H1 (cell line): ENCODE measurements at regions not wholly inside any gene's neighbourhood (a gene's known extent, or its start where the extent isn't known, plus 50 kb on each side); places are given as distances from the start of the nearest gene placed in this dataset.

Experiments used
- CTCF ChIA-PET: fragments of 300-600 bp; sonication (Branson Sonifier 250); formaldehyde crosslinking; loops from one replicate; lab custom pipeline; 2021; ENCODE audit not compliant: partially characterized antibody; lab: Charles Lee
- POLR2A ChIA-PET: fragments of 300-600 bp; sonication (Branson Sonifier 250); formaldehyde crosslinking; loops from one replicate; lab custom pipeline; 2021; ENCODE audit warnings: inconsistent platforms; ENCODE audit not compliant: partially characterized antibody; lab: Charles Lee
- DNase-seq, 2 experiments: peaks; one replicate each; pipeline versions ENCODE4 v3.0.0 to v3.0.0-alpha.2; 2010 to 2022; ENCODE audit warnings: low spot score in 2 of 2, low read depth in 1 of 2, mixed read lengths in 1 of 2
- FAIRE-seq: peaks from 2 replicates; lab custom pipeline; 2011; peaks lifted over from hg19 to GRCh38; lab: Jason Lieb, UNC
- H2AFZ ChIP-seq: 2 replicates; pipeline ENCODE4 v1.8.1; 2012; ENCODE audit warnings: low read length, inconsistent platforms
- H2AK5ac ChIP-seq: 2 replicates; pipeline ENCODE4 v1.6.1; 2013; ENCODE audit warnings: low read depth, low read length
- H2BK120ac ChIP-seq: replicated peaks from 2 replicates; pipeline ENCODE3; 2013; ENCODE audit warnings: low read depth, low read length, inconsistent platforms
- H2BK12ac ChIP-seq: 2 replicates; pipeline ENCODE4 v1.6.1; 2013; ENCODE audit warnings: low read depth, low read length
- H2BK15ac ChIP-seq: 2 replicates; pipeline ENCODE4 v1.6.1; 2013; ENCODE audit warnings: low read length
- H2BK20ac ChIP-seq: 2 replicates; pipeline ENCODE4 v1.6.1; 2013; ENCODE audit warnings: low read length
- H2BK5ac ChIP-seq: 2 replicates; pipeline ENCODE4 v1.6.1; 2013; ENCODE audit warnings: low read depth, low read length
- H3K14ac ChIP-seq: 2 replicates; pipeline ENCODE4 v1.6.1; 2013; ENCODE audit warnings: inconsistent platforms; ENCODE audit not compliant: insufficient read length
- H3K18ac ChIP-seq: 2 replicates; pipeline ENCODE4 v1.6.1; 2013; ENCODE audit warnings: low read length; ENCODE audit errors: extremely low read depth
- H3K23ac ChIP-seq: 2 replicates; pipeline ENCODE4 v1.6.1; 2013; ENCODE audit warnings: inconsistent platforms; ENCODE audit not compliant: insufficient read length
- H3K23me2 ChIP-seq: 2 replicates; pipeline ENCODE4 v1.6.1; 2013; ENCODE audit warnings: low read depth, low read length
- H3K27ac ChIP-seq: 2 replicates; pipeline ENCODE4 v1.6.1; 2011; ENCODE audit warnings: low read depth, low read length, inconsistent platforms
- H3K27me3 ChIP-seq, 4 experiments: replicated peaks in 1 of 4; 1 replicate in 1 of 4; 2 replicates in 3 of 4; pipeline versions ENCODE4 v1.6.1 to v1.8.1; 2011 to 2013; ENCODE audit warnings: low read length in 3 of 4, mild to moderate bottlenecking in 3 of 4, inconsistent platforms in 2 of 4, mixed read lengths in 2 of 4, moderate library complexity in 1 of 4; ENCODE audit not compliant: control insufficient read depth in 3 of 4, insufficient read depth in 3 of 4; ENCODE audit errors: extremely low read depth in 1 of 4
- H3K36me3 ChIP-seq, 4 experiments: 2 replicates each; pipeline versions ENCODE4 v1.6.1 to v1.8.1; 2011 to 2013; ENCODE audit warnings: mild to moderate bottlenecking in 4 of 4, low read length in 3 of 4, moderate library complexity in 2 of 4, control low read depth in 1 of 4, inconsistent platforms in 1 of 4; ENCODE audit not compliant: insufficient read depth in 4 of 4, control insufficient read depth in 2 of 4
- H3K4ac ChIP-seq: replicated peaks from 2 replicates; pipeline ENCODE3; 2013; ENCODE audit warnings: low read length, low read depth, mixed read lengths, inconsistent platforms; ENCODE audit not compliant: insufficient read length
- H3K4me1 ChIP-seq, 4 experiments: replicated peaks in 1 of 4; 1 replicate in 1 of 4; 2 replicates in 3 of 4; pipeline versions ENCODE4 v1.6.1 to v1.8.1; 2011 to 2013; ENCODE audit warnings: low read length in 3 of 4, inconsistent platforms in 2 of 4, mixed read lengths in 1 of 4; ENCODE audit not compliant: insufficient read depth in 4 of 4, control insufficient read depth in 3 of 4
- H3K4me2 ChIP-seq, 2 experiments: 2 replicates each; pipeline versions ENCODE4 v1.6.1 to v1.8.1; 2011 to 2013; ENCODE audit warnings: low read depth in 2 of 2, low read length in 2 of 2, control low read depth in 1 of 2, inconsistent platforms in 1 of 2, mild to moderate bottlenecking in 1 of 2; ENCODE audit not compliant: insufficient read depth in 1 of 2
- H3K4me3 ChIP-seq, 4 experiments: fragments of 200-600, 300-600 bp in 1 of 4; sonication (generic), shearing (Covaris generic), sonication (Bioruptor Twin) in 1 of 4; 2 replicates each; pipeline versions ENCODE4 v1.5.1 to v1.8.1; 2011 to 2016; ENCODE audit warnings: low read length in 4 of 4, low read depth in 3 of 4, control low read depth in 2 of 4, inconsistent platforms in 2 of 4, mild to moderate bottlenecking in 2 of 4, mixed read lengths in 1 of 4, moderate library complexity in 1 of 4; ENCODE audit not compliant: insufficient read depth in 2 of 4; ENCODE audit errors: extremely low read depth in 1 of 4
- H3K56ac ChIP-seq: replicated peaks from 2 replicates; pipeline ENCODE3; 2013; ENCODE audit warnings: low read depth, mild to moderate bottlenecking, mixed read lengths, low read length, inconsistent platforms; ENCODE audit not compliant: insufficient read length
- H3K79me1 ChIP-seq: 2 replicates; pipeline ENCODE4 v1.6.1; 2013; ENCODE audit warnings: low read depth, low read length, control low read depth
- H3K79me2 ChIP-seq, 2 experiments: 2 replicates each; pipeline versions ENCODE4 v1.6.1 to v1.8.1; 2012 to 2013; ENCODE audit warnings: low read length in 2 of 2, mild to moderate bottlenecking in 2 of 2, inconsistent platforms in 1 of 2; ENCODE audit not compliant: insufficient read depth in 2 of 2, control insufficient read depth in 1 of 2
- H3K9ac ChIP-seq, 4 experiments: replicated peaks in 1 of 4; 1 replicate in 1 of 4; 2 replicates in 3 of 4; pipeline versions ENCODE4 v1.6.1 to v1.8.1; 2011 to 2013; ENCODE audit warnings: low read depth in 3 of 4, low read length in 3 of 4, control low read depth in 2 of 4, mild to moderate bottlenecking in 2 of 4, moderate library complexity in 2 of 4, inconsistent platforms in 1 of 4; ENCODE audit errors: extremely low read depth in 1 of 4
- H3K9me3 ChIP-seq, 2 experiments: 2 replicates each; pipeline versions ENCODE4 v1.6.1 to v1.8.1; 2012 to 2013; ENCODE audit warnings: mild to moderate bottlenecking in 2 of 2, moderate library complexity in 2 of 2, control low read depth in 1 of 2, inconsistent platforms in 1 of 2, low read depth in 1 of 2, low read length in 1 of 2, mixed read lengths in 1 of 2; ENCODE audit not compliant: insufficient read depth in 2 of 2
- H4K20me1 ChIP-seq, 2 experiments: replicated peaks in 1 of 2; 2 replicates each; pipeline versions ENCODE3 to v1.8.1; 2011 to 2013; ENCODE audit warnings: inconsistent platforms in 2 of 2, low read length in 2 of 2, mild to moderate bottlenecking in 1 of 2; ENCODE audit not compliant: insufficient read depth in 2 of 2, control insufficient read depth in 1 of 2
- H4K5ac ChIP-seq: 2 replicates; pipeline ENCODE4 v1.6.1; 2013; ENCODE audit warnings: low read length, low read depth, mixed read lengths, inconsistent platforms; ENCODE audit not compliant: insufficient read length
- H4K8ac ChIP-seq: 2 replicates; pipeline ENCODE4 v1.8.0; 2013; ENCODE audit warnings: mild to moderate bottlenecking, moderate library complexity, low read length, inconsistent platforms; ENCODE audit not compliant: insufficient read depth; ENCODE audit errors: extremely low read depth
- H4K91ac ChIP-seq: replicated peaks from 2 replicates; pipeline ENCODE3; 2013; ENCODE audit warnings: low read length, mixed read lengths, inconsistent platforms; ENCODE audit not compliant: insufficient read length
- BCL11A ChIP-seq, 2 experiments: IDR thresholded peaks; one replicate each; pipeline ENCODE4 v1.6.1; 2011; ENCODE audit warnings: low read depth in 2 of 2, low read length in 2 of 2, mild to moderate bottlenecking in 2 of 2
- BRCA1 ChIP-seq: IDR thresholded peaks from 2 replicates; pipeline ENCODE4 v1.6.1; 2012; ENCODE audit warnings: low read depth, low read length, improper control_type of control experiment
- CBX8 ChIP-seq: fragments of 300-800, 300-1000 bp; sonication (generic); IDR thresholded peaks from 2 replicates; pipeline ENCODE4 v1.7.1; 2016; ENCODE audit warnings: low read depth, low read length, borderline replicate concordance
- KDM5A ChIP-seq: fragments of 200-600 bp; IDR thresholded peaks from 2 replicates; pipeline ENCODE4 v1.7.1; 2012; ENCODE audit warnings: mild to moderate bottlenecking, low read length, inconsistent platforms, mixed read lengths
- POLR2AphosphoS5 ChIP-seq: IDR thresholded peaks from 2 replicates; pipeline ENCODE4 v1.6.1; 2011; ENCODE audit warnings: low read depth, low read length
- RXRA ChIP-seq: IDR thresholded peaks from 2 replicates; pipeline ENCODE4 v1.6.1; 2011; ENCODE audit warnings: low read depth, mild to moderate bottlenecking, low read length, moderate library complexity; ENCODE audit not compliant: insufficient read depth
- TAF1 ChIP-seq: IDR thresholded peaks from 2 replicates; pipeline ENCODE4 v1.6.1; 2011; ENCODE audit warnings: mild to moderate bottlenecking, low read depth, low read length
- TAF7 ChIP-seq: optimal IDR thresholded peaks from 2 replicates; pipeline ENCODE3; 2011; ENCODE audit warnings: low read depth, mild to moderate bottlenecking, inconsistent platforms, low read length, moderate library complexity, borderline replicate concordance
- TCF12 ChIP-seq: IDR thresholded peaks from 2 replicates; pipeline ENCODE4 v1.6.1; 2011; ENCODE audit warnings: low read depth, mild to moderate bottlenecking, low read length
- WGBS, 2 experiments: shearing (Covaris generic) in 1 of 2; methylation state at CpG; one replicate each; pipeline versions ENCODE4 v1.1.6 to v1.1.7; 2013 to 2015; ENCODE audit warnings: low lambda C conversion rate in 2 of 2, mixed read lengths in 2 of 2, inconsistent platforms in 1 of 2, low coverage in 1 of 2, missing lambda C conversion rate in 1 of 2; ENCODE audit not compliant: insufficient replicate concordance in 2 of 2, insufficient coverage in 1 of 2, insufficient read length in 1 of 2; ENCODE audit errors: extremely low coverage in 1 of 2, missing lambda C conversion rate in 1 of 2; 5-methylcytosine and 5-hydroxymethylcytosine counted together
- TF ChIP-seq, protein P1 (sequence below): IDR thresholded peaks from 2 replicates; pipeline ENCODE4 v1.6.1; 2012; ENCODE audit warnings: low read length, inconsistent platforms
- TF ChIP-seq, protein P2 (sequence below): IDR thresholded peaks from 2 replicates; pipeline ENCODE4 v1.6.1; 2012; ENCODE audit warnings: inconsistent platforms

DNA sequence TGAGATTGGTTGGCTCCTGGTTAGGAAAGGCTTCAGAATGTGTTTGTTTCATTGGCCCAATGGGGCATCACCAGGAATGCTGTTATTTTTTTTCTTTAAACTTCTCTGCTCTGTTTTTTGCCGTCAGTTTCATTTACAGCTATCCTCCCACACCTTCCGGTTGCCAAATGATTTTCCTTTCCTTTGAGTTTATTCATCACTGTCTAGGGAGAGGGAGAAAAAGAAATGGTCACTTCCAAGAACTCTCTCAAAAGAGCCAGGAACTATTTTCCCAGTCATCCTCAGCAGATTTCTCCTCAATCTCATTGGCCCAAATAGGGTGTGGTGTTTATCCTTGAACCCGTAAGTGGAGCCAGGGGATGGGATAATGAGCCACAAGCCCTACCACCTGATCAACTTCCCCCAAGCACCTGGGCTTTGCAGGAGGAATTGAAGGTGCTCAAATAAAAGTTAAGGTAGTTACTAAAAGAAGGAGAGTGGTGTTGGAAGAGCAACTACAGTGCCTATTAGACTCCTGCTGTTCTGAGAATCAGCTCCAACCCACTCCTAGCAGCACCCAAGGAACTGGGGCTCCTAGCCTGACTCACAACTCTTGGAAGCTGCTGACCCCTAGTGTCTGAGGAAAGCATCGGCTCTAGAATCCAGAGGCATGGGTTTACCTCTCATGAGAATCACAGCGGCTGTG lies 183.8 kb upstream of the IL12A start:
- CTCF ChIA-PET, result interaction anchor here (0.6 to 7.2 kb wide), 58 partner anchors 8 to 699 kb away, joined by 3 to 96 read pairs (median 5); partner anchors contain the start of gene IL12A
- Histone ChIP-seq H2AFZ (no peak overlapping the region), H2BK20ac (no peak overlapping the region), H2BK15ac (no peak overlapping the region), H3K9ac (no peak overlapping the region), H3K36me3 (no peaks in the 10 kb centered on the region), H3K14ac (no peak overlapping the region), H3K27ac (no peak overlapping the region), H3K56ac (no peak overlapping the region), H3K79me2 (no peaks in the 10 kb centered on the region), H3K23me2 (no peaks in the 10 kb centered on the region), H3K9me3 (no peaks in the 10 kb centered on the region), H2BK12ac (no peak overlapping the region), H3K4ac (no peak overlapping the region), H2BK5ac (no peak overlapping the region), H4K91ac (no peak overlapping the region), H3K4me1 (peaks cover 0 to 3% (median 1%) of the 10 kb centered on the region in 4 experiments; a peak in 1 of 7 replicates), H3K79me1 (no peaks in the 10 kb centered on the region), H4K8ac (no peak overlapping the region), H3K23ac (no peak overlapping the region), H3K27me3 (peaks cover 3 to 18% (median 11%) of the 10 kb centered on the region in 4 experiments; a peak in 6 of 7 replicates), H3K4me3 (no peak overlapping the region), H3K4me2 (no peak overlapping the region), H3K18ac (no peak overlapping the region), H4K5ac (no peak overlapping the region), H4K20me1 (peaks cover 0 to 3% of the 10 kb centered on the region in 2 experiments), H2BK120ac (no peak overlapping the region), H2AK5ac (no peak overlapping the region)
- DNase-seq, result peak; percentile 49 to 61
- POLR2A ChIA-PET, result interaction anchor here (0.6 kb wide), 1 partner anchor 173 kb away, joined by 3 read pairs; no protein-coding TSS in a partner anchor
- 68% methylated on average over 5 of the region's 5 CpGs; no CpG with 5 or more reads in 1 of the 2 experiments for WGBS, 2 experiments
- peak; percentile 82 for FAIRE-seq
- no peak for TF ChIP-seq RXRA
- TF ChIP-seq, protein P1, sequence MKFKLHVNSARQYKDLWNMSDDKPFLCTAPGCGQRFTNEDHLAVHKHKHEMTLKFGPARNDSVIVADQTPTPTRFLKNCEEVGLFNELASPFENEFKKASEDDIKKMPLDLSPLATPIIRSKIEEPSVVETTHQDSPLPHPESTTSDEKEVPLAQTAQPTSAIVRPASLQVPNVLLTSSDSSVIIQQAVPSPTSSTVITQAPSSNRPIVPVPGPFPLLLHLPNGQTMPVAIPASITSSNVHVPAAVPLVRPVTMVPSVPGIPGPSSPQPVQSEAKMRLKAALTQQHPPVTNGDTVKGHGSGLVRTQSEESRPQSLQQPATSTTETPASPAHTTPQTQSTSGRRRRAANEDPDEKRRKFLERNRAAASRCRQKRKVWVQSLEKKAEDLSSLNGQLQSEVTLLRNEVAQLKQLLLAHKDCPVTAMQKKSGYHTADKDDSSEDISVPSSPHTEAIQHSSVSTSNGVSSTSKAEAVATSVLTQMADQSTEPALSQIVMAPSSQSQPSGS, result no peak
- no peak for TF ChIP-seq TAF1
- TF ChIP-seq BCL11A (IDR thresholded peaks at IDR 0.05; ENCODE audit: low read depth in 2 of 2, low read length in 2 of 2), result no peak
- peak; percentile 22; the same call in 1 of the 2 replicates for TF ChIP-seq BRCA1
- TF ChIP-seq, protein P2, sequence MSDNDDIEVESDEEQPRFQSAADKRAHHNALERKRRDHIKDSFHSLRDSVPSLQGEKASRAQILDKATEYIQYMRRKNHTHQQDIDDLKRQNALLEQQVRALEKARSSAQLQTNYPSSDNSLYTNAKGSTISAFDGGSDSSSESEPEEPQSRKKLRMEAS, result no peak
- no peak for TF ChIP-seq TAF7
- no peak for TF ChIP-seq KDM5A
- TF ChIP-seq POLR2AphosphoS5, result no peak
- no peak for TF ChIP-seq CBX8
- TF ChIP-seq TCF12, result no peak
